RPMI8226 (cell line): ENCODE measurements at regions not wholly inside any gene's neighbourhood (a gene's known extent, or its start where the extent isn't known, plus 50 kb on each side); places are given as distances from the start of the nearest gene placed in this dataset.

Experiments
- DNase-seq: peaks from one replicate; pipeline ENCODE4 v3.0.0-alpha.2; 2015

DNA sequence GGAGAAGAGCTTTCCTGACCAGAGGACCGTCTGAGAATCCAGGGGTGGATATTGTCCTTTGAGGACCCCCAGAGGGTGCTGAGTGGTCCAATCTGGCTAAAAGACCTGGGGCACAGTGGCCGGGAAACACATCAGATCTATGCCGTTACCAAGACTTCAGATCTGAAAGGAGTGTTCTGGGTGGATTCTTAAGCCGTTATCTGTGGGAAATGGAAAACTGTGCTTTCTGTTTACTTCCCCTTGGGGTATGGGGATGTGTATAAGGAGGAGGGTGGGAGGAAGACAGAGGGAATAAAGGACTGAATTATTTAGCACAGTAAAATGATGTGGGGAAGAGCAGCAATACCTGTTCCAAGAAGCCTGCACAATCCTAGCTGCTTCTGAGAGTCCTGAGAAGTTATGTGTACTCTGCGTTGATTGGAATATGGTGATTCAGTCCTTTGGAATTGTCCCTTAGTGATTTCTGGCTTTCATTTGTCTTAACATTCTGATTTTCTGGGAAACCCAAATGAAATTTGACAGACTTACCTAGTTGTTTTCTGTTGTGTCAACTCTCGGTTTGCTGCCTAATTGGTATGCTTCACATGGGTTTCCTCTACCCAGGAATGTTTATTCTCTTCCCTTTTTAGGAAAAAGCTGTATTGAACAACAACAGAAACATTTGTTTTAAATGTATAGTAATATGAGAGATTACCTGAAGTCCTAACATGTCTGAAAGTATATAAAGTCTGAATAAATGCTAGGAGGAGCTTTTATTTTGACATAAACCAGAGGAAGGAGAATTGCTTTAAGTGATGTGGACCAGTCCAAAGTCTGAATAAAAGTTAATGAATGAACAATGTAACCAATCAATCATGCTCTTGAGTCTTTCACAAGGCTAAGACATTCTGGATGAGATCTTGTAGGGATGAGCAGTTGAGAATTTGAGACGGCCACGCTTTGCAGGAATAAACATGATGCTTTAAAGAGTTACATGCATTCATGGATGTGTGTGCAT lies 427.1 kb upstream of the C2CD4B start:
- DNase-seq = no peak

- no peak for DNase-seq
Measured at GRCh38 chr15:62592920-62593319, 427.8 kb upstream of the C2CD4B start.

DNA sequence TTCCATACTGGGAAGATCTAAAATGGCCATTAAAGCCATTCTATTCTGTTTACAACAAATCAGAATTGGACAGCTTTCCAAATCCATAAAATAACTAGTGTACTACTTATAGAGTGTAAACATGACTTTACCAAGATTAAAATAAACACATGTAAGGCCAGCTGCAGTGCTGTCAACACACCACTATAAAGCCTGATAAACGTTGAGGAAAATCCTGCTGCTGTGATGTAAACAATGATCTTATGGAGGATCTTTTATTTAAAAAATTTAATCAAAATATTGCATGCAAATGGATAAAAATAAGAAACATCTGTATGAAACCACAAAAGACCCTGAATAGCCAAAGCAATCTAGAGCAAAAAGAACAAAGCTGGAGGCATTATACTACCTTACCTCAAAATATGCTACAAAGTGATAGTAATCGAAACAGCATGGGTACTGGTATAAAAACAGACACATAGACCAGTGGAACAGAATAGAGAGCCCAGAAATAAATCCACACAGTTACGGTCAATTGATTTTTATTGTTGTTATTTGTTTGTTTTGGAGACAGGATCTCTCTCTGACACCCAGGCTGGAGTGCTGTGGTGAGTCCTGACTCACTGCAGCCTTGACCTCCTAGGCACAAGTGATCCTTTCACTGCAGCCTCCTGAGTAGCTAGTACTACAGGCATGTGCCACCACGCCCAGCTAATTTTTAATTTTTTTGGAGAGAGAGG lies 428.8 kb upstream of the C2CD4B start:
- no peak for DNase-seq

DNA sequence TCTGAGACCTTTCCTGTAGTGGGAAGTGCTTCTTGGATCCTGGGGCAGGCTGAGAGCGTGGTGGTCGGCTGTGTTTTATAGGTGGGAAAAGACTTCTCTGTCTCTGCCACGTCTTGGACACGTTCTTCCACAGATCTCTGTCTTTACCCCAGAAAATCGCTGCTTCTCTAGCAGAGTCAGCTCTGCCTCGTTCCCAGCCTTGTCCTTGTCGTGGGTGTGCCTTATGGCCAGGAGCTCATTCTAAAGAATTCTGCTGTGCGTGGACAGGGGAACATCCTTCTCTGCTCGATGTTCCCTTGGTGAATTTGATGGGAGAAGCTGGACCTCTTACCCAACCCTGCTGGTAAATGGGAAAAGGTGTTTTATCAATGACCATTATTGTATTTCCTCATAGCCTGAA lies 433.1 kb upstream of the C2CD4B start:
- no peak for DNase-seq

DNA sequence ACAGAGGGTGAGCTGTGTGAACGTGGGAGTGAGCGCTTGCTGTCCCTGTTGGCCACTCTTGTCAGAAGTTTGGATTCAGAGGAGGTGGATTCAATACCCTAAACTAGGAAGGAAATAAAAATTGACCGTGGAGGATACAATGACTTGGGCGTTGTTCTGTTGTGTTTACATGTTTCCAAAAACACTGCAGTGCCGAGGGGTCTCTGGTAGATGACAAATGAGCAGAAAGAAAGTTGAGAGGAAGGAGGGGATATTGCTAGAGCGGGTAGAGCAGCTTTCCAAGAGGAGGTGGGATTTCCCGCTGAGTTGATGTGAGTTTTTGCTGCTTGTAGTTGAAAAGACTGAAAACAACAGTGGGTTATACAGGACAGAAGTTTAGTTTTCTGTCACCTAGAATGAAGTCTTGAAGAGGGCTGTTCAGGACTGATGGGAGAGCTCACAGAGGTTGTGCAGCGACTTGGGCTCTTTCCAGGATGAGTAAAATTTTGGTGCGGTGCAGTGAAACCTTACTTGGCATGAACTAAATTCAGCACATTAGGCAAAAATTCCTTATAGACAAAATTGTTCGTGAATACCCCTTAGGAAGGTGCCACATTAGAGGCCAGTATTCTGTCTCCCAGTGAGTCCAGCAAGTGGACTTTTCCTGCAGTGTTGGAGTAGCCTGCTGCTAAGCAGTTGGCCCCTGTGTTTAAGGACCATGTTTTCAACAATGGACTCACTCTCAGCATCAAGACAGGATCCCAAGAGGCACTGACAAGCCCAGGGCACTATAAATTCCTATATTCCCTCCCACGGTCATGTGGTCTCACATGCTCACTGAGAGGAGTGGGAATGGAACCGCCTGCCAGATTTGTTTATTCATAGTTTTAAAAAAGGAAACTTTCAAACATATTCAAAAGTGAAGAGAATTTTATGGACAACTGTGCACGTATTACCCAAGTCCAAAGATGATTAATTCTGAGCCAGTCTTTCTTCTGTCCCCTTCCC lies 435.0 kb upstream of the C2CD4B start:
- no peak for DNase-seq

DNA sequence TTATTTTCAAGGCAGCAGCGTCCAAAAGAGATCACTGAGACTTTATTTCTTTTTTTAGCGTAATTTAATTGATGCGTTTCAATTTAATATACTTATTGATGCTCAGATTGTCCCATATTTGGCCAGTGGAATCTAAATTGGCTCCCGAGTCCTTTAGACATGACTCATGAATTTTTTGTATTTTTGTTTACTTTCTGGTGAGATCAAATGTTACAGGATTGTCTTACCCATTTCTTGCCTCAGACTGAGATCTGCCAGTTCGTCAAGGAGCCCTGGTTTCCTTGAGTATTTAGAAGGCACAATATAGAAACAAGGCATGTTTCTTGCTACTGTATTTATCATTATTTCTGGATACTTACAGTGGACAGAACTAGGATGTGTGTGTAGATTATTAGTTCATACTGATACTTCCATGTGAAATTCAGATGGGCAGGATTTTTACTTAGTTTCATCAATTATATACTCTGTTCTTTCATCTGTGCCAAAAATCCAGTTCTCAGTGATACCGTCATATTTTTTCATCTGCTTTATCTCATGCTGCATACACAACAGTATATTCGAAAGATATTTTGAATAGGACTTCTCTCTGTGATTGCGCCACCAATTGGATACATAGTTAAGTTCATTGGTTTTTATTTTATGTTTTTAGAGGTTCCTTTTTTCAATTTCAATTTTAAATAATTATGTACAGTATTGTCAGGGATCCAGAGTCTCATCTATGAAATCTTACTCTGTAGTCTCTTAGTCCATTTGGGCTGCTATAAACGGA lies 436.9 kb upstream of the C2CD4B start:
- no peak for DNase-seq

GRCh38 chr15:62603742-62604141 lies 438.7 kb upstream of the C2CD4B start:
- no peak for DNase-seq

GRCh38 chr15:62605282-62605681 lies 437.3 kb upstream of the TPM1 start:
- DNase-seq = no peak

- no peak for DNase-seq
Measured at GRCh38 chr15:62606376-62607113, 436.0 kb upstream of the TPM1 start.

DNA sequence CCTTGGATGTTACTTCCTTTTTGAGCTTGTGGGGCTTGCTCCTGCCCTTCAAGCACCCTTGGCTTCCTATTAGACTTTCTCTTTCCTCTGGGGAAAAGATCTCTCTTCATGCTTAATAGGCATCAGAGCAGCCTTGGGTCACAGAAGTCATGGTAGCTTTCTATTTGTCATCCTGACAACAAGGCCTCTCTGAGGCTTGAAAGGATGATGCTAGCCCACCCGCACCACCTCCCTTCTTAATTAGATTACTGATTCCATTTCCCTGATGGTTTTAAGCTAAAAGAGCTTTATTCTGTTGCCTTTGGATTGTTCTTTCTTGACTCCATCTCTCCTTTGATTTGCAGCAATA lies 435.5 kb upstream of the TPM1 start:
- DNase-seq = no peak

DNA sequence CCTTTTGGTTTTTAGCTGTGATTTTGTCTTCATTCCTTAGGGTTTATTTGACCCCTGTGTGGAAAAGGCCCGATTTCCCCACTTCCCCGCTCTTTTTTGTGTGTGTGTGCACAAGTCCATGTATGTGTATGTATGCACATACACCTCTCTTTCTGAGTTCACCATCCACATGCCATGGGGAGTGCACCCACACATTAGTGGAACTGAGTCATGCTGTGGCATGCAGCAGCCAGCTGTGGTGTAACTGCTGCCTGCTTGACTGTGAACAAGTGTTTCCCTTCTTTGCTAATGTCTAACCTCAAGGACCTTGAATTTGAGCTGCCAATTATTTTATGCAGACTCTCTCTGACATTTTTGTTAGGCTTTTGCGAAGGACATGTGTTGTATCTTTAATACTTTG lies 434.9 kb upstream of the TPM1 start:
- DNase-seq = no peak

GRCh38 chr15:62608369-62608768 lies 434.2 kb upstream of the TPM1 start:
- DNase-seq = no peak

GRCh38 chr15:62610265-62610869 lies 432.2 kb upstream of the TPM1 start:
- no peak for DNase-seq

DNA sequence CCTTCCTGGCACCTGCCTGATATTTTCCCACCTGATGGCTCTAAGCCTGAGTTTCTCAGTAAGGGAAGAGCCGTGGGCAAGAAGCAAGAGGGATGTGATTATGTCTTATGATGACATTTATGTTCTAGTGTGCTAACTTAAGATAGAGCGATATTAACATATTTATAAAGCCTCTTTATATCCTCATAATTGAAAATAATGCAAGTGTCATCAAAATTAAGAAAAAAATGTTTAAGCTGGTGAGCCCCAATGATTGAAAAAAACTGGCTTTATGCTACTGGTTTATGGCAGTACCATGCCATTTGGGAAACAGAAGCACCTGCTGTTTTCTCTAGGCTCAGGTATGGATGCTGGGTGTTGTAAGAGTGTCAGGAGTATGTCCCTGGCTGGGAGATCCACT lies 431.5 kb upstream of the TPM1 start:
- DNase-seq = no peak

GRCh38 chr15:62612183-62612733 lies 430.3 kb upstream of the TPM1 start:
- DNase-seq = no peak

GRCh38 chr15:62612771-62613170 lies 429.8 kb upstream of the TPM1 start:
- no peak for DNase-seq

GRCh38 chr15:62616746-62617145 lies 425.8 kb upstream of the TPM1 start:
- no peak for DNase-seq

DNA sequence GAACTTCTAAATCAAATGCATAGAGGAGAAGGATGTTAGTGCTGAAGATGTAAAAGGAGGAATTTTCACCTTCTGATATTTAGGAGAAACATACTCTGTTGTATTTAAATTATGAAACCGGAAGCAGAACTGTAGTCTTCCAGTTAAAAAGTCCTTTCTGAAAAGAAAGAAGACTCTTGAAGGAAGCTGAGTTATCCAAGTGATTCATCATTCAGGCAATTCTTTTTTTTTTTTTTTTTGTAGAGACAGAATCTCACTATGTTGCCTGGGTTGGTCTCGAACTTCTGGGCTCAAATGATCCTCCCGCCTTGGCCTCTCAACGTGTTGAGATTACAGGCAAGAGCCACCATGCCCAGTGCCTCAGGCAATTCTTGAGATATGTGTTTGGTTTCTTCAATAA lies 424.8 kb upstream of the TPM1 start:
- DNase-seq = no peak

GRCh38 chr15:62618432-62618831 lies 424.1 kb upstream of the TPM1 start:
- no peak for DNase-seq

DNA sequence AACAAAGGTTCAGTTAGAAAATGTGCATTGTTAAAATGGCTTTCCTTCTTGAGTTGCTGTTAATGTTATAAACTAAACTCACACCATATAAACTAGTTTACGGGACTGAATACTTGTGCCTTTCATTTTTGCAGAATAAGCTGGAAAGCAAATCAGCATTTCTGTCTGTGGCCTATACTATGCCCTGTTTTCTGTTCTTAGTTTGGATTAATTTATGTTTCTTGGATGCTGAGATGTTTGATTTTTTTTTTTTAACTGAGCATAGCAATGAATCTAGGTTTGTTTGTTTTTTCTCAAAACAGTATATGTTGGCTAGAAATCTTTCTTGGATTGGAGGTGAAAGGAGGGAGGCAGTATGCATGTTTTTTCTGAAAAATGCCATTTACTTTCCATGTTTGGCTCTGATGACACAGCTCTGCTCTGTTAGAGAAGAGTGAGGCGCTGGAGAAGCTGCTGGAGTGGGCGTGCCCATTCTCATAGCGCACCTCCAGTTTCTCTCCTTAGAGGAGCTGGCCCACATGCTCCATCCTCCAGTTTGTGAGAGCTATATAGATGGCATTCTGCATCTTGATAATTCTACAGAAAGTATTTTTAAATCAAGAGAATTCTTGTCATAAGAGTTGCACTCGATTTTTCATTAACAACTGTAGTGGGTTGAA lies 423.6 kb upstream of the TPM1 start:
- DNase-seq = no peak
